WTC11 (cell line): ENCODE measurements at regions not wholly inside any gene's neighbourhood (a gene's known extent, or its start where the extent isn't known, plus 50 kb on each side); places are given as distances from the start of the nearest gene placed in this dataset.

ENCODE experiments used
- ATAC-seq: fragments of 200-7000 bp; cut with Tn5 transposase; 2 replicates; pipeline ENCODE4 v1.10.0; 2021; ENCODE audit warnings: mild to moderate bottlenecking, moderate library complexity
- CTCF ChIA-PET: fragments of 300-600 bp; sonication (Branson Sonifier 250); formaldehyde crosslinking; loops from one replicate; lab custom pipeline; 2021; ENCODE audit warnings: antibody characterized with exemption; lab: Charles Lee
- POLR2A ChIA-PET: fragments of 350-600 bp; sonication (Branson Sonifier 250); formaldehyde crosslinking; loops from one replicate; lab custom pipeline; 2021; ENCODE audit warnings: antibody characterized with exemption; lab: Charles Lee
- DNase-seq: peaks from one replicate; pipeline ENCODE4 v3.0.0; 2021; ENCODE audit warnings: low spot score
- H3K27ac Mint-ChIP-seq: 2 replicates; pipeline ENCODE4 v1.8.0; 2021; ENCODE audit warnings: mixed read lengths
- H3K27me3 Mint-ChIP-seq: 2 replicates; pipeline ENCODE4 v1.8.0; 2021; ENCODE audit warnings: low read depth, mild to moderate bottlenecking, moderate library complexity, mixed read lengths
- H3K36me3 Mint-ChIP-seq: 2 replicates; pipeline ENCODE4 v1.8.0; 2021; ENCODE audit warnings: mixed read lengths
- H3K4me1 Mint-ChIP-seq: 2 replicates; pipeline ENCODE4 v1.8.0; 2022; ENCODE audit warnings: mixed read lengths
- H3K4me3 Mint-ChIP-seq: 2 replicates; pipeline ENCODE4 v1.8.0; 2021; ENCODE audit warnings: mild to moderate bottlenecking, moderate library complexity, mixed read lengths
- H3K9me3 Mint-ChIP-seq: 2 replicates; pipeline ENCODE4 v1.8.0; 2021; ENCODE audit warnings: mixed read lengths
- CBFB ChIP-seq: sonication (generic); formaldehyde crosslinking; IDR thresholded peaks from 2 replicates; pipeline ENCODE4 v1.8.1; 2022; ENCODE audit warnings: mild to moderate bottlenecking, low read depth, missing genetic modification reagents
- FOXJ3 ChIP-seq: sonication (generic); formaldehyde crosslinking; IDR thresholded peaks from 2 replicates; pipeline ENCODE4 v1.9.0; 2021; ENCODE audit warnings: missing genetic modification reagents, mild to moderate bottlenecking, borderline replicate concordance
- HMGA2 ChIP-seq: fragments of 250-450 bp; sonication (Bioruptor Pico); IDR thresholded peaks from 2 replicates; pipeline ENCODE4 v1.4.0; 2021; ENCODE audit warnings: mild to moderate bottlenecking, moderate library complexity
- NFATC4 ChIP-seq: fragments of 250-450 bp; sonication (Bioruptor Pico); IDR thresholded peaks from 2 replicates; pipeline ENCODE4 v1.9.0; 2021; ENCODE audit warnings: mild to moderate bottlenecking
- RELA ChIP-seq: sonication (generic); formaldehyde crosslinking; IDR thresholded peaks from 2 replicates; pipeline ENCODE4 v1.8.1; 2022; ENCODE audit warnings: missing genetic modification reagents, mild to moderate bottlenecking, borderline replicate concordance
- RORB ChIP-seq: fragments of 250-450 bp; sonication (Bioruptor Pico); IDR thresholded peaks from 2 replicates; pipeline ENCODE4 v1.9.0; 2021; ENCODE audit warnings: mild to moderate bottlenecking
- SOX15 ChIP-seq: fragments of 250-450 bp; sonication (Bioruptor Pico); IDR thresholded peaks from 2 replicates; pipeline ENCODE4 v1.9.0; 2021; ENCODE audit warnings: mild to moderate bottlenecking
- ZNF219 ChIP-seq: sonication (generic); formaldehyde crosslinking; IDR thresholded peaks from 2 replicates; pipeline ENCODE4 v1.8.0; 2023; ENCODE audit warnings: missing genetic modification reagents, mild to moderate bottlenecking, borderline replicate concordance
- ZNF263 ChIP-seq: sonication (generic); formaldehyde crosslinking; IDR thresholded peaks from 2 replicates; pipeline ENCODE4 v1.8.1; 2022; ENCODE audit warnings: low read depth, mild to moderate bottlenecking, moderate library complexity, missing genetic modification reagents
- ZNF396 ChIP-seq: fragments of 250-450 bp; sonication (Bioruptor Pico); IDR thresholded peaks from 2 replicates; pipeline ENCODE4 v1.8.0; 2021; ENCODE audit warnings: mild to moderate bottlenecking, moderate library complexity, borderline replicate concordance
- TF ChIP-seq, protein P1 (sequence below): sonication (generic); formaldehyde crosslinking; IDR thresholded peaks from 2 replicates; pipeline ENCODE4 v1.8.0; 2022; ENCODE audit warnings: mild to moderate bottlenecking, missing genetic modification reagents
- TF ChIP-seq, protein P2 (sequence below): sonication (generic); formaldehyde crosslinking; IDR thresholded peaks from 2 replicates; pipeline ENCODE4 v1.8.1; 2023; ENCODE audit warnings: mild to moderate bottlenecking, moderate library complexity, missing genetic modification reagents
- TF ChIP-seq, protein P3 (sequence below): fragments of 250-450 bp; sonication (Bioruptor Pico); IDR thresholded peaks from 2 replicates; pipeline ENCODE4 v1.8.0; 2021; ENCODE audit warnings: mild to moderate bottlenecking
- TF ChIP-seq, protein P4 (sequence below): fragments of 250-450 bp; sonication (Bioruptor Pico); IDR thresholded peaks from 2 replicates; pipeline ENCODE4 v1.9.0; 2021; ENCODE audit warnings: mild to moderate bottlenecking, borderline replicate concordance
- TF ChIP-seq, protein P5 (sequence below): sonication (generic); formaldehyde crosslinking; IDR thresholded peaks from 2 replicates; pipeline ENCODE4 v1.8.0; 2022; ENCODE audit warnings: mild to moderate bottlenecking, missing genetic modification reagents
- TF ChIP-seq, protein P6 (sequence below): sonication (generic); formaldehyde crosslinking; IDR thresholded peaks from 2 replicates; pipeline ENCODE4 v1.8.1; 2022; ENCODE audit warnings: mild to moderate bottlenecking, missing genetic modification reagents, moderate library complexity, borderline replicate concordance

DNA sequence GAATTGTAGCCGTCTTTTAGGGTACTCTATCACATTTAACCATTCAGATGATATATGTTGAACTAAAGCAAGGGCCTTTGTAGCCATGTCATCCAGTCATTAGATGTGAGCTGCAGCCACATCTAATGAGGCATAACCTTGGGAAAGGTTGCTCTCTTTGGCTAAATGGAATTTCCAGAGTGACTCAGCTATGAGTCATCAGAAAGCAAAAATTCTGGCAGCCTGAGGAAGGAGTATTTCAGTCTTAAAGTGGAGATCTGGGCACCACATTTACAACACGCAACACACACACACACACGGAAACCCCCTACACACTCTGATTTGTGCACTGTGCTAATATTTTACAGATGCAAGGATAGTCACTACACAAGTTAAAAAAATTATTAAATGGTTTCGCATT is 176.9 kb upstream of the ZWINT start:
- no peaks in the 10 kb centered on the region for H3K36me3 Mint-ChIP-seq
- no peak overlapping the region for H3K4me3 Mint-ChIP-seq
- POLR2A ChIA-PET: no interaction called here
- no peak overlapping the region for H3K27ac Mint-ChIP-seq
- no peak for TF ChIP-seq NFATC4 (CRISPR knock-in tag)
- no peak for TF ChIP-seq SOX15 (CRISPR knock-in tag)
- TF ChIP-seq, protein P1, sequence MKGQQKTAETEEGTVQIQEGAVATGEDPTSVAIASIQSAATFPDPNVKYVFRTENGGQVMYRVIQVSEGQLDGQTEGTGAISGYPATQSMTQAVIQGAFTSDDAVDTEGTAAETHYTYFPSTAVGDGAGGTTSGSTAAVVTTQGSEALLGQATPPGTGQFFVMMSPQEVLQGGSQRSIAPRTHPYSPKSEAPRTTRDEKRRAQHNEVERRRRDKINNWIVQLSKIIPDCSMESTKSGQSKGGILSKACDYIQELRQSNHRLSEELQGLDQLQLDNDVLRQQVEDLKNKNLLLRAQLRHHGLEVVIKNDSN (CRISPR knock-in tag): no peak
- TF ChIP-seq, protein P2, sequence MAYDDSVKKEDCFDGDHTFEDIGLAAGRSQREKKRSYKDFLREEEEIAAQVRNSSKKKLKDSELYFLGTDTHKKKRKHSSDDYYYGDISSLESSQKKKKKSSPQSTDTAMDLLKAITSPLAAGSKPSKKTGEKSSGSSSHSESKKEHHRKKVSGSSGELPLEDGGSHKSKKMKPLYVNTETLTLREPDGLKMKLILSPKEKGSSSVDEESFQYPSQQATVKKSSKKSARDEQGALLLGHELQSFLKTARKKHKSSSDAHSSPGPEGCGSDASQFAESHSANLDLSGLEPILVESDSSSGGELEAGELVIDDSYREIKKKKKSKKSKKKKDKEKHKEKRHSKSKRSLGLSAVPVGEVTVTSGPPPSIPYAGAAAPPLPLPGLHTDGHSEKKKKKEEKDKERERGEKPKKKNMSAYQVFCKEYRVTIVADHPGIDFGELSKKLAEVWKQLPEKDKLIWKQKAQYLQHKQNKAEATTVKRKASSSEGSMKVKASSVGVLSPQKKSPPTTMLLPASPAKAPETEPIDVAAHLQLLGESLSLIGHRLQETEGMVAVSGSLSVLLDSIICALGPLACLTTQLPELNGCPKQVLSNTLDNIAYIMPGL (CRISPR knock-in tag): no peak
- TF ChIP-seq, protein P3, sequence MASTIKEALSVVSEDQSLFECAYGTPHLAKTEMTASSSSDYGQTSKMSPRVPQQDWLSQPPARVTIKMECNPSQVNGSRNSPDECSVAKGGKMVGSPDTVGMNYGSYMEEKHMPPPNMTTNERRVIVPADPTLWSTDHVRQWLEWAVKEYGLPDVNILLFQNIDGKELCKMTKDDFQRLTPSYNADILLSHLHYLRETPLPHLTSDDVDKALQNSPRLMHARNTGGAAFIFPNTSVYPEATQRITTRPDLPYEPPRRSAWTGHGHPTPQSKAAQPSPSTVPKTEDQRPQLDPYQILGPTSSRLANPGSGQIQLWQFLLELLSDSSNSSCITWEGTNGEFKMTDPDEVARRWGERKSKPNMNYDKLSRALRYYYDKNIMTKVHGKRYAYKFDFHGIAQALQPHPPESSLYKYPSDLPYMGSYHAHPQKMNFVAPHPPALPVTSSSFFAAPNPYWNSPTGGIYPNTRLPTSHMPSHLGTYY (CRISPR knock-in tag): no peak
- no peak for TF ChIP-seq CBFB (CRISPR knock-in tag)
- no peak for TF ChIP-seq RORB
- TF ChIP-seq, all 79 proteins: peak for 0
- no peak for ATAC-seq
- 0 out of 2 replicates have a peak, but pooled peaks cover 2% of the 10 kb centered on the region for H3K4me1 Mint-ChIP-seq
- no peaks in the 10 kb centered on the region for H3K9me3 Mint-ChIP-seq
- CTCF ChIA-PET: no interaction called here
- H3K27me3 Mint-ChIP-seq: peaks cover 50% of the 10 kb centered on the region
- no peak for DNase-seq

DNA sequence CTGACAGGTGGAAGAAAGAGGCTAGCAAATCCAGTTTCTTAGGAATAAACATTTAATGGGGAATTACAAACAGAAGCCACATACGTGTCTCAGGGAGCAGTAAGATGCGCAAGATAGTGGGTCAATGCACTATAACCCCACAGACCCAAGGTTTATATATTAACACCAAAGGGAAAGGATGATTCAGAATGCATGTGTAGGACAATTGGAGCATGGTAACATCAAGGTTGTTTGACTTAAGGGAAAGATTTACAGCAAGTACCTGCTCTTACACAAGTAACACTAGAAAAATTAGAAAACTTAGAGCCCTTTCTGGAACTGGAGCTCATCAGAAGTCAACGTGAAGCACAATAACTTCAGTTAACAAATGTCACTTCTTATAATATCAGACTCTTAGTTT is 161.1 kb upstream of the ZWINT start:
- no peaks in the 10 kb centered on the region for H3K36me3 Mint-ChIP-seq
- no peak for ATAC-seq

DNA sequence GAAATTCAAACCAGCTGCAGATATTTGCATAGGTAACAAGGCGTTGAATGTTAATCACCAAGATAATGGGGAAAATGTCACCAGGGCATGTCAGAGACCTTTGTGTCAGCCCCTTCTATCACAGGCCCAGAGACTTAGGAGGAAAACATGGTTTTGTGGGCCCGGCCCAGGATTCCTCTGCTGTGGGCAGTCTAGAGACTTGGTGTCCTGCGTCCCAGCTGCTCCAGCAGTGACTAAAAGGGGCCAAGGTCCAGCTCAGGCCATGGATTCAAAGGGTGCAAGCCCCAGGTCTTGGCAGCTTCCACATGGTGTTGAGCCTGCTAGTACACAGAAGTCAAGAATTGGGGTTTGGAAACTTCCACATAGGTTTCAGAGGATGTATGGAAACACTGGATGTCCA is 147.5 kb upstream of the ZWINT start:
- POLR2A ChIA-PET: no interaction called here
- peaks cover 13% of the 10 kb centered on the region for H3K9me3 Mint-ChIP-seq
- no peaks in the 10 kb centered on the region for H3K36me3 Mint-ChIP-seq
- no peaks in the 10 kb centered on the region for H3K27me3 Mint-ChIP-seq
- DNase-seq: no peak
- no peaks in the 10 kb centered on the region for H3K4me1 Mint-ChIP-seq
- CTCF ChIA-PET: no interaction called here
- no peak overlapping the region for H3K4me3 Mint-ChIP-seq
- no peak for ATAC-seq
- TF ChIP-seq, protein P4, sequence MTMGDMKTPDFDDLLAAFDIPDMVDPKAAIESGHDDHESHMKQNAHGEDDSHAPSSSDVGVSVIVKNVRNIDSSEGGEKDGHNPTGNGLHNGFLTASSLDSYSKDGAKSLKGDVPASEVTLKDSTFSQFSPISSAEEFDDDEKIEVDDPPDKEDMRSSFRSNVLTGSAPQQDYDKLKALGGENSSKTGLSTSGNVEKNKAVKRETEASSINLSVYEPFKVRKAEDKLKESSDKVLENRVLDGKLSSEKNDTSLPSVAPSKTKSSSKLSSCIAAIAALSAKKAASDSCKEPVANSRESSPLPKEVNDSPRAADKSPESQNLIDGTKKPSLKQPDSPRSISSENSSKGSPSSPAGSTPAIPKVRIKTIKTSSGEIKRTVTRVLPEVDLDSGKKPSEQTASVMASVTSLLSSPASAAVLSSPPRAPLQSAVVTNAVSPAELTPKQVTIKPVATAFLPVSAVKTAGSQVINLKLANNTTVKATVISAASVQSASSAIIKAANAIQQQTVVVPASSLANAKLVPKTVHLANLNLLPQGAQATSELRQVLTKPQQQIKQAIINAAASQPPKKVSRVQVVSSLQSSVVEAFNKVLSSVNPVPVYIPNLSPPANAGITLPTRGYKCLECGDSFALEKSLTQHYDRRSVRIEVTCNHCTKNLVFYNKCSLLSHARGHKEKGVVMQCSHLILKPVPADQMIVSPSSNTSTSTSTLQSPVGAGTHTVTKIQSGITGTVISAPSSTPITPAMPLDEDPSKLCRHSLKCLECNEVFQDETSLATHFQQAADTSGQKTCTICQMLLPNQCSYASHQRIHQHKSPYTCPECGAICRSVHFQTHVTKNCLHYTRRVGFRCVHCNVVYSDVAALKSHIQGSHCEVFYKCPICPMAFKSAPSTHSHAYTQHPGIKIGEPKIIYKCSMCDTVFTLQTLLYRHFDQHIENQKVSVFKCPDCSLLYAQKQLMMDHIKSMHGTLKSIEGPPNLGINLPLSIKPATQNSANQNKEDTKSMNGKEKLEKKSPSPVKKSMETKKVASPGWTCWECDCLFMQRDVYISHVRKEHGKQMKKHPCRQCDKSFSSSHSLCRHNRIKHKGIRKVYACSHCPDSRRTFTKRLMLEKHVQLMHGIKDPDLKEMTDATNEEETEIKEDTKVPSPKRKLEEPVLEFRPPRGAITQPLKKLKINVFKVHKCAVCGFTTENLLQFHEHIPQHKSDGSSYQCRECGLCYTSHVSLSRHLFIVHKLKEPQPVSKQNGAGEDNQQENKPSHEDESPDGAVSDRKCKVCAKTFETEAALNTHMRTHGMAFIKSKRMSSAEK (CRISPR knock-in tag): no peak
- no peak for TF ChIP-seq ZNF219 (CRISPR knock-in tag)
- H3K27ac Mint-ChIP-seq: no peak overlapping the region

More for the DNA sequence above, 161.1 kb upstream of the ZWINT start:
- 0 out of 2 replicates have a peak, but pooled peaks cover 2% of the 10 kb centered on the region for H3K4me1 Mint-ChIP-seq
- ChIA-PET CTCF (no interaction called here), POLR2A (no interaction called here)
- DNase-seq: no peak
- H3K27me3 Mint-ChIP-seq: no peaks in the 10 kb centered on the region; the same call in 1 of the 2 replicates
- peaks cover 7% of the 10 kb centered on the region for H3K9me3 Mint-ChIP-seq
- H3K4me3 Mint-ChIP-seq: no peak overlapping the region
- no peak overlapping the region for H3K27ac Mint-ChIP-seq
- TF ChIP-seq ZNF263 (no peak), ZNF219 (CRISPR knock-in tag) (no peak), ZNF396 (CRISPR knock-in tag) (no peak), HMGA2 (no peak), FOXJ3 (no peak), RELA (CRISPR knock-in tag) (no peak)
- TF ChIP-seq, protein P5, sequence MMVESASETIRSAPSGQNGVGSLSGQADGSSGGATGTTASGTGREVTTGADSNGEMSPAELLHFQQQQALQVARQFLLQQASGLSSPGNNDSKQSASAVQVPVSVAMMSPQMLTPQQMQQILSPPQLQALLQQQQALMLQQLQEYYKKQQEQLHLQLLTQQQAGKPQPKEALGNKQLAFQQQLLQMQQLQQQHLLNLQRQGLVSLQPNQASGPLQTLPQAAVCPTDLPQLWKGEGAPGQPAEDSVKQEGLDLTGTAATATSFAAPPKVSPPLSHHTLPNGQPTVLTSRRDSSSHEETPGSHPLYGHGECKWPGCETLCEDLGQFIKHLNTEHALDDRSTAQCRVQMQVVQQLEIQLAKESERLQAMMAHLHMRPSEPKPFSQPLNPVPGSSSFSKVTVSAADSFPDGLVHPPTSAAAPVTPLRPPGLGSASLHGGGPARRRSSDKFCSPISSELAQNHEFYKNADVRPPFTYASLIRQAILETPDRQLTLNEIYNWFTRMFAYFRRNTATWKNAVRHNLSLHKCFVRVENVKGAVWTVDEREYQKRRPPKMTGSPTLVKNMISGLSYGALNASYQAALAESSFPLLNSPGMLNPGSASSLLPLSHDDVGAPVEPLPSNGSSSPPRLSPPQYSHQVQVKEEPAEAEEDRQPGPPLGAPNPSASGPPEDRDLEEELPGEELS (CRISPR knock-in tag): no peak
- TF ChIP-seq, protein P6, sequence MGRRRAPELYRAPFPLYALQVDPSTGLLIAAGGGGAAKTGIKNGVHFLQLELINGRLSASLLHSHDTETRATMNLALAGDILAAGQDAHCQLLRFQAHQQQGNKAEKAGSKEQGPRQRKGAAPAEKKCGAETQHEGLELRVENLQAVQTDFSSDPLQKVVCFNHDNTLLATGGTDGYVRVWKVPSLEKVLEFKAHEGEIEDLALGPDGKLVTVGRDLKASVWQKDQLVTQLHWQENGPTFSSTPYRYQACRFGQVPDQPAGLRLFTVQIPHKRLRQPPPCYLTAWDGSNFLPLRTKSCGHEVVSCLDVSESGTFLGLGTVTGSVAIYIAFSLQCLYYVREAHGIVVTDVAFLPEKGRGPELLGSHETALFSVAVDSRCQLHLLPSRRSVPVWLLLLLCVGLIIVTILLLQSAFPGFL (CRISPR knock-in tag): no peak
- TF ChIP-seq, all 79 proteins: peak for 0
